HG02870 (cell line): ENCODE measurements at regions not wholly inside any gene's neighbourhood (a gene's known extent, or its start where the extent isn't known, plus 50 kb on each side); places are given as distances from the start of the nearest gene placed in this dataset.
"Not testable (repeated sequence)": the region's sequence is repeated elsewhere in the genome, so short reads cannot be mapped to it uniquely, and the experiment has no call there.

Experiments used
- ATAC-seq: cut with Tn5 transposase; IDR thresholded peaks from one replicate; pipeline ENCODE4 v1.9.1; 2021; ENCODE audit warnings: mild to moderate bottlenecking, moderate library complexity; ENCODE audit not compliant: unreplicated experiment

GRCh38 chr15:59791755-59792154 is 102.6 kb upstream of the BNIP2 start:
- ATAC-seq: no peak

- ATAC-seq: no peak
These were observed 102.0 kb upstream of the BNIP2 start for GRCh38 chr15:59791079-59791478.

- not testable (repeated sequence) for ATAC-seq
These were observed 97.3 kb upstream of the BNIP2 start for GRCh38 chr15:59786466-59786865.

GRCh38 chr15:59785981-59786380 is 96.9 kb upstream of the BNIP2 start:
- ATAC-seq: not testable (repeated sequence)

GRCh38 chr15:59783774-59784520 is 94.8 kb upstream of the BNIP2 start:
- ATAC-seq: not testable (repeated sequence)

GRCh38 chr15:59779110-59779509 is 90.0 kb upstream of the BNIP2 start:
- ATAC-seq: no peak

- no peak for ATAC-seq
These were observed 75.7 kb upstream of the BNIP2 start for GRCh38 chr15:59764775-59765174.

- ATAC-seq: no peak
These were observed 73.4 kb upstream of the BNIP2 start for GRCh38 chr15:59762558-59762957.

GRCh38 chr15:59760256-59760655 is 71.1 kb upstream of the BNIP2 start:
- not testable (repeated sequence) for ATAC-seq

GRCh38 chr15:59751552-59752413 is 62.7 kb upstream of the BNIP2 start:
- no peak for ATAC-seq

- no peak for ATAC-seq
These were observed 57.7 kb upstream of the BNIP2 start for GRCh38 chr15:59746777-59747176.

GRCh38 chr15:59741274-59741906 is 52.3 kb upstream of the BNIP2 start:
- ATAC-seq: no peak

- no peak for ATAC-seq
These were observed 50.6 kb upstream of the BNIP2 start for GRCh38 chr15:59739557-59740186.
